ENCODE measurements at regions not wholly inside any gene's neighbourhood (a gene's known extent, or its start where the extent isn't known, plus 50 kb on each side); places are given as distances from the start of the nearest gene placed in this dataset.

DNA sequence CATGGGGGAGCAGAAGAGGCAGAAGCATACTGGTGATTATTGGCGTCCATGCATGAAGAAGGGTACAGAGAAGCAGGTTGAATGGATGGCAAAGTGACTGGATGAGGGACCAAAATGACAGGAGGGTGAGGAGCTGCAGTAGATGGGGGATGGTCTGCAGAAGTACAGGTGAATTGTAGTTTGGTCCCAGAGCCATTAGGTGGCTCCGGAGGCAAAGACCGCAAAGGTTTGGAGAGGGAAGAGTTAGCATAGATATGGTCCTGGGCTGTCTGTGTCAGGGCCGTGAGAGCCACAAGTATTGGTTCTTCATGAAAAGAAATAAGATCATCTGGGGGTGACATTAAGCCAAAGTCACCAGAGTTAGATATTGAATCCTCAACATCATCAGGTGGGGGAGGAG is 59.0 kb upstream of the ZNF726 start:
- no peak for TF ChIP-seq ZFX (IDR thresholded peaks at IDR 0.05)
- TF ChIP-seq ZNF274 (IDR thresholded peaks at IDR 0.05; ENCODE audit: low read depth, low read length), result no peak
- TF ChIP-seq POLR2A (IDR thresholded peaks at IDR 0.05; ENCODE audit: borderline replicate concordance, extremely low read depth, insufficient read depth, insufficient read length), result no peak
- TF ChIP-seq, protein P1, sequence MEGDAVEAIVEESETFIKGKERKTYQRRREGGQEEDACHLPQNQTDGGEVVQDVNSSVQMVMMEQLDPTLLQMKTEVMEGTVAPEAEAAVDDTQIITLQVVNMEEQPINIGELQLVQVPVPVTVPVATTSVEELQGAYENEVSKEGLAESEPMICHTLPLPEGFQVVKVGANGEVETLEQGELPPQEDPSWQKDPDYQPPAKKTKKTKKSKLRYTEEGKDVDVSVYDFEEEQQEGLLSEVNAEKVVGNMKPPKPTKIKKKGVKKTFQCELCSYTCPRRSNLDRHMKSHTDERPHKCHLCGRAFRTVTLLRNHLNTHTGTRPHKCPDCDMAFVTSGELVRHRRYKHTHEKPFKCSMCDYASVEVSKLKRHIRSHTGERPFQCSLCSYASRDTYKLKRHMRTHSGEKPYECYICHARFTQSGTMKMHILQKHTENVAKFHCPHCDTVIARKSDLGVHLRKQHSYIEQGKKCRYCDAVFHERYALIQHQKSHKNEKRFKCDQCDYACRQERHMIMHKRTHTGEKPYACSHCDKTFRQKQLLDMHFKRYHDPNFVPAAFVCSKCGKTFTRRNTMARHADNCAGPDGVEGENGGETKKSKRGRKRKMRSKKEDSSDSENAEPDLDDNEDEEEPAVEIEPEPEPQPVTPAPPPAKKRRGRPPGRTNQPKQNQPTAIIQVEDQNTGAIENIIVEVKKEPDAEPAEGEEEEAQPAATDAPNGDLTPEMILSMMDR (IDR thresholded peaks at IDR 0.05 in 2 of 3, conservative IDR thresholded peaks at IDR 0.05 in 1 of 3; ENCODE audit: borderline replicate concordance in 1 of 3, insufficient read depth in 1 of 3, low read depth in 2 of 3, low read length in 2 of 3), result no peak
- TF ChIP-seq EZH2 (IDR thresholded peaks at IDR 0.05), result no peak
- TF ChIP-seq EZH2phosphoT487 (IDR thresholded peaks at IDR 0.05; ENCODE audit: borderline replicate concordance), result no peak
- TF ChIP-seq SIN3A (IDR thresholded peaks at IDR 0.05; ENCODE audit: low read depth), result no peak
- TF ChIP-seq, protein P2, sequence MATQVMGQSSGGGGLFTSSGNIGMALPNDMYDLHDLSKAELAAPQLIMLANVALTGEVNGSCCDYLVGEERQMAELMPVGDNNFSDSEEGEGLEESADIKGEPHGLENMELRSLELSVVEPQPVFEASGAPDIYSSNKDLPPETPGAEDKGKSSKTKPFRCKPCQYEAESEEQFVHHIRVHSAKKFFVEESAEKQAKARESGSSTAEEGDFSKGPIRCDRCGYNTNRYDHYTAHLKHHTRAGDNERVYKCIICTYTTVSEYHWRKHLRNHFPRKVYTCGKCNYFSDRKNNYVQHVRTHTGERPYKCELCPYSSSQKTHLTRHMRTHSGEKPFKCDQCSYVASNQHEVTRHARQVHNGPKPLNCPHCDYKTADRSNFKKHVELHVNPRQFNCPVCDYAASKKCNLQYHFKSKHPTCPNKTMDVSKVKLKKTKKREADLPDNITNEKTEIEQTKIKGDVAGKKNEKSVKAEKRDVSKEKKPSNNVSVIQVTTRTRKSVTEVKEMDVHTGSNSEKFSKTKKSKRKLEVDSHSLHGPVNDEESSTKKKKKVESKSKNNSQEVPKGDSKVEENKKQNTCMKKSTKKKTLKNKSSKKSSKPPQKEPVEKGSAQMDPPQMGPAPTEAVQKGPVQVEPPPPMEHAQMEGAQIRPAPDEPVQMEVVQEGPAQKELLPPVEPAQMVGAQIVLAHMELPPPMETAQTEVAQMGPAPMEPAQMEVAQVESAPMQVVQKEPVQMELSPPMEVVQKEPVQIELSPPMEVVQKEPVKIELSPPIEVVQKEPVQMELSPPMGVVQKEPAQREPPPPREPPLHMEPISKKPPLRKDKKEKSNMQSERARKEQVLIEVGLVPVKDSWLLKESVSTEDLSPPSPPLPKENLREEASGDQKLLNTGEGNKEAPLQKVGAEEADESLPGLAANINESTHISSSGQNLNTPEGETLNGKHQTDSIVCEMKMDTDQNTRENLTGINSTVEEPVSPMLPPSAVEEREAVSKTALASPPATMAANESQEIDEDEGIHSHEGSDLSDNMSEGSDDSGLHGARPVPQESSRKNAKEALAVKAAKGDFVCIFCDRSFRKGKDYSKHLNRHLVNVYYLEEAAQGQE (IDR thresholded peaks at IDR 0.05; ENCODE audit: low read depth), result no peak
- no peak for TF ChIP-seq YY1 (IDR thresholded peaks at IDR 0.05; ENCODE audit: extremely low read depth, insufficient replicate concordance, low read depth, low read length)
- TF ChIP-seq SP1 (IDR thresholded peaks at IDR 0.05; ENCODE audit: low read depth), result no peak
- TF ChIP-seq RAD21 (IDR thresholded peaks at IDR 0.05; ENCODE audit: low read depth), result no peak

All from HCT116 (cell line).